Cardiac muscle cell (in vitro differentiated cells and primary cell): ENCODE measurements at regions not wholly inside any gene's neighbourhood (a gene's known extent, or its start where the extent isn't known, plus 50 kb on each side); places are given as distances from the start of the nearest gene placed in this dataset.

Experiments
- DNase-seq, 2 donors: peaks; one replicate each; pipeline versions ENCODE4 v3.0.0 to v3.0.0-alpha.2; 2010 to 2017; ENCODE audit warnings: low read depth in 1 of 2, low spot score in 1 of 2
- H3K27ac ChIP-seq: fragments of 200-600 bp; sonication (generic); 2 replicates; pipeline ENCODE4 v1.5.1; 2016
- H3K27me3 ChIP-seq: fragments of 200-600 bp; sonication (generic); 2 replicates; pipeline ENCODE4 v1.6.0; 2016; ENCODE audit warnings: control low read depth
- H3K36me3 ChIP-seq: fragments of 200-600 bp; sonication (generic); 2 replicates; pipeline ENCODE4 v1.5.1; 2016; ENCODE audit warnings: control low read depth
- H3K4me1 ChIP-seq: fragments of 200-600 bp; sonication (generic); 2 replicates; pipeline ENCODE4 v1.8.1; 2017; ENCODE audit warnings: low read depth, mild to moderate bottlenecking, mixed run types
- H3K4me3 ChIP-seq: fragments of 200-600 bp; sonication (generic); 2 replicates; pipeline ENCODE4 v1.5.1; 2016; ENCODE audit warnings: mild to moderate bottlenecking
- H3K9me3 ChIP-seq: fragments of 200-600 bp; sonication (generic); 2 replicates; pipeline ENCODE4 v1.5.1; 2017; ENCODE audit warnings: low read depth, mild to moderate bottlenecking, control low read depth
- TF ChIP-seq, protein P1 (sequence below): IDR thresholded peaks from 2 replicates; pipeline ENCODE4 v1.5.1; 2012; ENCODE audit warnings: low read depth, mild to moderate bottlenecking, low read length

- TF ChIP-seq, protein P1, sequence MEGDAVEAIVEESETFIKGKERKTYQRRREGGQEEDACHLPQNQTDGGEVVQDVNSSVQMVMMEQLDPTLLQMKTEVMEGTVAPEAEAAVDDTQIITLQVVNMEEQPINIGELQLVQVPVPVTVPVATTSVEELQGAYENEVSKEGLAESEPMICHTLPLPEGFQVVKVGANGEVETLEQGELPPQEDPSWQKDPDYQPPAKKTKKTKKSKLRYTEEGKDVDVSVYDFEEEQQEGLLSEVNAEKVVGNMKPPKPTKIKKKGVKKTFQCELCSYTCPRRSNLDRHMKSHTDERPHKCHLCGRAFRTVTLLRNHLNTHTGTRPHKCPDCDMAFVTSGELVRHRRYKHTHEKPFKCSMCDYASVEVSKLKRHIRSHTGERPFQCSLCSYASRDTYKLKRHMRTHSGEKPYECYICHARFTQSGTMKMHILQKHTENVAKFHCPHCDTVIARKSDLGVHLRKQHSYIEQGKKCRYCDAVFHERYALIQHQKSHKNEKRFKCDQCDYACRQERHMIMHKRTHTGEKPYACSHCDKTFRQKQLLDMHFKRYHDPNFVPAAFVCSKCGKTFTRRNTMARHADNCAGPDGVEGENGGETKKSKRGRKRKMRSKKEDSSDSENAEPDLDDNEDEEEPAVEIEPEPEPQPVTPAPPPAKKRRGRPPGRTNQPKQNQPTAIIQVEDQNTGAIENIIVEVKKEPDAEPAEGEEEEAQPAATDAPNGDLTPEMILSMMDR = no peak
- DNase-seq = no peak
- H3K27me3 ChIP-seq = no peaks in the 10 kb centered on the region
- no peak overlapping the region for H3K27ac ChIP-seq
- no peaks in the 10 kb centered on the region for H3K36me3 ChIP-seq
- H3K4me3 ChIP-seq = no peak overlapping the region
- no peaks in the 10 kb centered on the region for H3K9me3 ChIP-seq
- no peaks in the 10 kb centered on the region for H3K4me1 ChIP-seq
Measured at GRCh38 chr20:57943291-57943690, 233.5 kb upstream of the PMEPA1 start.

DNA sequence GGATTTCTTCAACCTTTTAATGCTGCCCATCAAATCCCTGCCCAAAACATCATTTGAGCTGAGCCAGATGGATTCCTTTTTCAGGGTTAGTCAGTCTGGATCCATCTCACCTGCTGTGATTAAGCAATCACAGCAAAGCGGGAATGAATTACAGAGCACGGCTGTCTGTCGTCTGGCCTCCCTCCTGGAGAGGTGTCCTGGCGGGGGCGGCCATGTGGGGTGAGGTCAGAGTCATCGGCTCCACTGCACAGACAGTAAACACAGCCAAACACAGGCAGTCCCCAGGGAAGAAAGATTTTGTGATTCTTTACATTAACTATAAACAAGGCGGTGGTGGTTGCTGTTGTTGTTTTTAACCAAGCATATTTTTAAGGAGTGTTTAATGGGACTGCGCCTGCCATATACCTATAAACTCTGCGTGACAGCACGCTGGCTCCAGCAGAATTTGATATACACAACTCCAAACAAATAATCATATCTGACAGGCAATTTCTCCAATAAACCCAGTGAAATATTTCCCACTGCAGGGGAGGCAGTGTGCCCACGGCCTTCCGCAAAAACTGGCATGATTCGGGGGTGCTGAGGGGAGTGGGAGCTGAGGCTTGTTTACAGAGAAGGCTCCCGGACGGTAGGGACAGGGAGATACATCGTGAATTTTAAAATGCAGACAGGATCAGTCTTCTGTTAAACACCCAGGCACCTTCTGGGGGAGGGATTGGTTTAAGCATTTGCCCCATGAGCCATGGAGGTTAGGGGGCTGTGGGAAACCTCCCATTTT is 232.0 kb upstream of the PMEPA1 start:
- TF ChIP-seq, protein P1 = no peak
- no peaks in the 10 kb centered on the region for H3K27me3 ChIP-seq
- H3K27ac ChIP-seq = no peak overlapping the region

DNA sequence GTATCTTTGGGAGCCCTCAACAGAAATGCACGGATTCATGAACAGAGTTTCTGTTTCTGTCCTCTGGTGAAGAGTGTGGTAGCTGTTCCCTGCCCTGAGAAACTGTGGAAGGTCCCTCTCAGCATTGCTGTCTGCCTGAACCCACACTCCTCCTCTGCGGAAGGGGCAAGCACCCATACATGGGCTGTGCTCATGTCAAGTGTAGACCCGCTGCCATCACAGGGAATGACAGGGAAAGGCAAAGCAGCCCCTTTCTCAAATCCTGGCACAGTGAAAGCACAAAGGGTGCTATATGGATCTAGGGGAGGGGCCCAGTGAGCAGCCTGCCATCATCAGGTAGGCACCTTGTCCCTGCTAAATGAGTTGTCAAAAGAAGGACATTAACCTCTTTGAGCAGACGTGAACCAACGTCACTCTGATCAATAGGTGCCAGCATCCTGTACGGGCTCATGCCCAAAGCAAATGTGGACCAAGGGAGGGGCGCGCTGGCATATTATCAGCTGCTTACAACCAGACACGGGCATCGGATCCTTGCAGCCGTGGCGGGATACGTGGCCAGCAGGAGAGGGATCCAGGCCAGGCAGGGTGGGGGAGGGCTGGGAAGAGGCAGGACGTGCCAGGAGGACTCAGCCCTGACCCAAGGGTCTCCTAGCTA is 231.2 kb upstream of the PMEPA1 start:
- H3K4me1 ChIP-seq = no peaks in the 10 kb centered on the region
- no peak overlapping the region for H3K4me3 ChIP-seq
- no peaks in the 10 kb centered on the region for H3K9me3 ChIP-seq
- TF ChIP-seq, protein P1 = no peak
- H3K27me3 ChIP-seq = no peaks in the 10 kb centered on the region
- no peaks in the 10 kb centered on the region for H3K36me3 ChIP-seq
- DNase-seq = no peak
- H3K27ac ChIP-seq = no peak overlapping the region

More for the DNA sequence above, 232.0 kb upstream of the PMEPA1 start:
- H3K36me3 ChIP-seq = no peaks in the 10 kb centered on the region
- no peak overlapping the region for H3K4me3 ChIP-seq
- DNase-seq = no peak
- H3K9me3 ChIP-seq = no peaks in the 10 kb centered on the region
- H3K4me1 ChIP-seq = no peaks in the 10 kb centered on the region

DNA sequence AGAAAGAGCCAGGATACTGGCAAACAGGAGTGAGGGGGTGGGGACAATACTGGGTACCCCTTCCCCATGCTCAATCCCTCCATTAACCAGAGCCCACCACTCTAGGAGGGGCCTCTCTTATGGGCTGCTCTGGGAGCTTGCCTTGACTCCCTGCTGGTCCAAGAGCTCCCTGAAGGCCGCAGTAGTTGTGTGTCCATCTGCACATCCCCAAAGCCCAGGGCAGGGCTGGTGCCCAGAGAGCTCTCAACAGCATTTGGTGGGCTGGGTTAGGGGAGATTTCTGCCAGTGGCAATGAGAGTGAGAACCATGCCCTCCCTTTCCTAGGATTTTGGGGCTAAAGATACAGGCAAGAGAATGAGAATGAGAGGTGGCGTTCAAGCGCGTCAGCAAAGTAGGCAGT is 230.6 kb upstream of the PMEPA1 start:
- TF ChIP-seq, protein P1 = no peak
- Histone ChIP-seq H3K4me3 (no peak overlapping the region), H3K9me3 (no peaks in the 10 kb centered on the region), H3K4me1 (no peaks in the 10 kb centered on the region), H3K27me3 (no peaks in the 10 kb centered on the region), H3K27ac (no peak overlapping the region), H3K36me3 (no peaks in the 10 kb centered on the region)
- no peak for DNase-seq

DNA sequence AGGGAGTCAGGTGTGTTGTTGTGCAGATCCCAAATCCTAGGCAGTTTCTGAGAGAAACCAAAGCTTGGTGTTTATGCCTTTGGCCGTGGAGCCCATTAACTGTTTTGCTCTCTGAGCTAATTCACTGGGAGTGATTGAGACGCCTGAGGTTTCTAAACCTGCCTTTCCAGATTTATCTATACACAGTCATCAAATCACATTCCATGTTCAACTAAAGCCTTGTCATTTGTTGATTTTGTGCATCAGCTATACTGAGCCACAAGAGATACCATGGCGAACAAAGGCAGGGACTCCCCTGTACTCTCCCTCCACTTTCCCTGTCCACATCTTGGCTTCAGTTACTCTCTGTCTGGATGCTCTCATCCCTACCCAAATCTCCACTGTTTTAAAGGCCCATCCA is 229.7 kb upstream of the PMEPA1 start:
- no peaks in the 10 kb centered on the region for H3K27me3 ChIP-seq
- no peaks in the 10 kb centered on the region for H3K9me3 ChIP-seq
- no peaks in the 10 kb centered on the region for H3K36me3 ChIP-seq
- H3K4me3 ChIP-seq = no peak overlapping the region
- TF ChIP-seq, protein P1 = no peak
- no peak for DNase-seq
- H3K27ac ChIP-seq = no peak overlapping the region
- H3K4me1 ChIP-seq = no peaks in the 10 kb centered on the region
